ENCODE measurements at regions not wholly inside any gene's neighbourhood (a gene's known extent, or its start where the extent isn't known, plus 50 kb on each side); places are given as distances from the start of the nearest gene placed in this dataset.

- TF ChIP-seq CTCF (IDR thresholded peaks at IDR 0.05) (no peak), EZH2 (IDR thresholded peaks at IDR 0.05) (no peak), EZH2phosphoT487 (IDR thresholded peaks at IDR 0.05) (no peak)
These were observed 920.9 kb downstream of the RPS29 start for GRCh38 chr14:48665077-48665784.

All from neural progenitor cell (in vitro differentiated cells).